ENCODE measurements at regions not wholly inside any gene's neighbourhood (a gene's known extent, or its start where the extent isn't known, plus 50 kb on each side); places are given as distances from the start of the nearest gene placed in this dataset.

GRCh38 chr5:89275066-89275855, 392.3 kb upstream of the MEF2C start:
- TF ChIP-seq CTCF (IDR thresholded peaks at IDR 0.05) (no peak), ZFX (IDR thresholded peaks at IDR 0.05; ENCODE audit: borderline replicate concordance) (no peak)
